Erythroblast (primary cell): ENCODE measurements at regions not wholly inside any gene's neighbourhood (a gene's known extent, or its start where the extent isn't known, plus 50 kb on each side); places are given as distances from the start of the nearest gene placed in this dataset.

Experiments
- DNase-seq, 2 experiments: peaks; one replicate each; lab custom pipeline; 2025; lab: John Stamatoyannopoulos, UW
- GATA1 ChIP-seq: IDR thresholded peaks from 2 replicates; pipeline ENCODE4 v1.6.1; 2011; ENCODE audit warnings: low read depth, mild to moderate bottlenecking, control low read depth, low read length, moderate library complexity
- POLR2A ChIP-seq: IDR thresholded peaks from 2 replicates; pipeline ENCODE4 v1.6.1; 2011; ENCODE audit warnings: mild to moderate bottlenecking, low read length

- no peak for DNase-seq
- TF ChIP-seq GATA1 (no peak), POLR2A (no peak)
These were observed 150.2 kb upstream of the CBLB start for GRCh38 chr3:106018929-106019550.

GRCh38 chr3:106022913-106023312, 154.1 kb upstream of the CBLB start:
- TF ChIP-seq POLR2A = no peak
- no peak for TF ChIP-seq GATA1
- DNase-seq = no peak

GRCh38 chr3:106025151-106025722, 156.4 kb upstream of the CBLB start:
- no peak for DNase-seq
- TF ChIP-seq POLR2A = no peak
- TF ChIP-seq GATA1 = no peak

GRCh38 chr3:106029954-106030626, 161.3 kb upstream of the CBLB start:
- TF ChIP-seq GATA1 = no peak
- no peak for TF ChIP-seq POLR2A
- DNase-seq = no peak

- TF ChIP-seq GATA1 (no peak), POLR2A (no peak)
- DNase-seq = no peak
These were observed 161.8 kb upstream of the CBLB start for GRCh38 chr3:106030627-106030963.

- no peak for TF ChIP-seq GATA1
- TF ChIP-seq POLR2A = no peak
- no peak for DNase-seq
These were observed 163.7 kb upstream of the CBLB start for GRCh38 chr3:106032479-106032878.

- DNase-seq = no peak
- TF ChIP-seq GATA1 (no peak), POLR2A (no peak)
These were observed 164.8 kb upstream of the CBLB start for GRCh38 chr3:106033654-106034053.

GRCh38 chr3:106034313-106034712, 165.5 kb upstream of the CBLB start:
- DNase-seq = no peak
- TF ChIP-seq GATA1 (no peak), POLR2A (no peak)

- DNase-seq = no peak
- TF ChIP-seq GATA1 (no peak), POLR2A (no peak)
These were observed 166.8 kb upstream of the CBLB start for GRCh38 chr3:106035619-106036018.

- no peak for TF ChIP-seq POLR2A
- DNase-seq = no peak
These were observed 167.9 kb upstream of the CBLB start for GRCh38 chr3:106036696-106037095.

- TF ChIP-seq GATA1 (no peak), POLR2A (no peak)
- DNase-seq = no peak
These were observed 178.4 kb upstream of the CBLB start for GRCh38 chr3:106047221-106047620.

- no peak for DNase-seq
- TF ChIP-seq POLR2A (no peak), GATA1 (no peak)
These were observed 180.2 kb upstream of the CBLB start for GRCh38 chr3:106048946-106049481.

- TF ChIP-seq POLR2A (no peak), GATA1 (no peak)
- no peak for DNase-seq
These were observed 181.0 kb upstream of the CBLB start for GRCh38 chr3:106049821-106050220.

- no peak for TF ChIP-seq POLR2A
- TF ChIP-seq GATA1 = no peak
- DNase-seq = no peak
These were observed 188.1 kb upstream of the CBLB start for GRCh38 chr3:106056931-106057330.
